Myocyte (in vitro differentiated cells): ENCODE measurements at regions not wholly inside any gene's neighbourhood (a gene's known extent, or its start where the extent isn't known, plus 50 kb on each side); places are given as distances from the start of the nearest gene placed in this dataset.
"Not testable (repeated sequence)": the region's sequence is repeated elsewhere in the genome, so short reads cannot be mapped to it uniquely, and the experiment has no call there.

Experiments
- DNase-seq: peaks from one replicate; pipeline ENCODE4 v3.0.0-alpha.2; 2012; ENCODE audit warnings: low read depth

DNA sequence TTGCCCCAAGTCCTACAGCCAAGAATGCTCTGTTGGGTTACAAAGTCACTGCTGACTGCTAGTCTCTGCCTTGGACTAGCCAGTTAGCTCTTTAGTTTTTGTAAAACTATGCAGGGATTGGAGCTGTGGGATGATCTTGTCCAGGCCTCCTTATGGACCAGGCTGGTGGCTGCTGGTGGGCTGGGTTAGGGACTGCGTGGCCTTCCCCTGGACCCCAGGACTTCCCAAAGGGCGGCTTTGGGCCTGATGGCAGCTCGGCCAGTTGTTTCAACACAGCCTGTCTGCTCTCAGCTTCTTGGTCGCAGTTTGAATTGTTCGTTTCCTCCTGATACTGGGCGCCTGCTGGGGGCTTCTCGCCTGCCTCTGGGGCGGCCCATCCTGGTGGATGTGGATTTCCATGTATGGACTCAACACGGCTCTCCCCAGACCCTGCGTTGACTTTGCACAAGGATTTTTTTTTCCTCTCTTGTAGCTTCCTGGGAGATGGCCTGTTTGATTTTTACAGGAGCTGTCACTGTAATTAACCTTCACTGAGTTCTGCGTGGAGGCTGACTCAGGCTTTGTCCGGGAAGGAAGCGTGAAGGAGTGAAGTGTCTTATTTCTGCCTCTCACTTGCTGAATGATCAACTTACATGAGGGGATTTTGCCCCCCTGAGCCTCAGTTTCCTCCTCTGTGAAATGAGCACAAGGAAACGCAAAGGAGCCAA is 91.9 kb upstream of the NEURL1B start:
- no peak for DNase-seq

DNA sequence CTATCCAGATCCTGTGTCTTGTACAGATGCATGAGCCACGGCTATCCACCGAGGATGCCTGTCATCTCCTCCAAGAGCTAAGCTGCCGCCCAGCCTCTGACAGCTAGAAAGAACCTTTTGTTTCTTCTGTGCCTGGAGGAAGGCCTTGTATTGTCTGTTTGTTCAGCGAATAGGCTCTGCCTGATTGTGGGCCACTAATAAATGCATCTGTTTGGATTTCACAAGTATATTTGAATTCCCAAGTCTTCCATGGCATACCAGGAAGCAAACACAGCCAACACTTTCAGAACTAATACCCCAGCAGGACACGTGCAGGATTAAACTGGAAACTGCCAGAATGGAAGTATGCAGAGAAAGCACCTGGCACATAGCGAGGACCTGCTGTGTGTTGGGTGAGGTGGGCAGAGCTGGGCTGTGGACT is 92.7 kb upstream of the NEURL1B start:
- no peak for DNase-seq

DNA sequence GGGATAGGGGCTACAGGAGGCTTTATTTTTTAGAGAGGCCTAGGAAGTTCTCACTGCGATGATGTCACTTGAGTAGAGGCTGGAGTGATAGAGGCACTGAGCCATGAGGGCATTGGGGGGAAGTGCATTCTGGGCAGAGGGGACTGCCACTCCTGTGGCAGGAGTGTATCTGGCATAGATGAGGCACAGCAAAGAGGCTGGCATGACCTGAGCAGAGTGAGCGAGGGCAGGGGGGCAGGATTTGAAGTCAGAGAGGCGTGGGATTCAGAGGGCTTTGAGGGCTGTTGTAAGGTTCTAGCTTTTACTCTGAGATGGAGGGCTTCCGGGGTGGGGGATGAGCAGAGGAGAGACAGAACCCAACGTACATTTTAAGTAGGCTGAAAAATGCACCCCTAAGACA is 91.9 kb upstream of the SH3PXD2B start:
- DNase-seq: no peak

DNA sequence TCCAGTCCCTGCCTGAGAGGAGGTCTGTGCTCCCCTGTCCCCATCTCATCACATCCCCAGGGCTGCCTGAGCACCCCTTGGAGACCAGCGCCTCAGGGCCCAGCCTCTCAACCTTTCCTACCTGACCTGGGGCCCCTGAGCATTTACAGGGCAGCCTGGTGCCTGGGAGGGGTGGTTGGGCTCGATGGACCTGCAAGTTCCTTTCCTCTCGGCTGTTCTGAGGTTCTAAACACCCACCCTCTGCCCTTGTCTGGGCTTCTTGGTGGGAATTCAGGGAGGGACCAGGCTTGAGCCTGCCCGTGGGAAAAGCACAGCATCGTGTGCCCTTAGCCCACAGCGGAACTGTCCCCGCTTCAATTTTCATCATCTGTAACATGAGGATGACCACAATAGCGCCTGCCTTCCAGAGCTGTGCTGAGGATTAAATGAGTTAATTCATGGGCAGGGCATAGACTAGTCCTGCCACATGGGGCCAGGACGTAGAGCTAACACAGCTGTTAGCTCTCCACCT is 91.0 kb upstream of the SH3PXD2B start:
- peak; percentile 11 for DNase-seq

DNA sequence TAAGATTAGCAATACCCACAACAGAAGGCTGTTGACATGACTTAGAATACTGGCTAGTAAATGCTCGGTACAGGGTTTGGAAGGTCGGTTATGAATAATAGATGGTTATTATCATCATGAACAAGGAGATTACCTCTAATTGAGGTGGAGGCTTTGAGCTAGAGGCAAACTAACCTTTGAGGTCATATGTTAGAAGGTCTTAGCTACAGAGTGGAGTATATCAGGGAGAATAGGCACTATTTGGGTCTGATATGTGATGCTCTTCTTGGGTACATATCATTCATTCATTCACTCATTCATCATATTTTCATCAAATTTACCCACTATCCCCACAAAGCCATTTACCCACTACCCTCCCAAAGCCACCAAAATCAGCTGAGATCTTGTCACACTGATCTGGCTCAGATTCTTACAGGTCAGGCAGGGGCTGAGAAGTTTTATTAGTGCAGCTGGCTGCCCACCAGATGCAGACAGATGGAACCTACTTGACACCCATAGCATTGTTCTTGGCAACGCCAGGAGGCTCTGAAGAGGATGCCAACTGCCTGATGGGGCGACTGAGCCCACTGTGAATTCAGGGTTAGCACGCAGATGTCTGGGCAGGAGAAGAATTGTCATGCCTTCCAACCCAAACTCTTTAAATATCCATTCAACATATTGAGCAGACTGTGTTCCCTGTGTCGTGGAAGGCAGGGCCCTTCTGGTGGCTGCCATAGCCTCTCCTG is 90.2 kb upstream of the SH3PXD2B start:
- DNase-seq: peak; percentile 8

DNA sequence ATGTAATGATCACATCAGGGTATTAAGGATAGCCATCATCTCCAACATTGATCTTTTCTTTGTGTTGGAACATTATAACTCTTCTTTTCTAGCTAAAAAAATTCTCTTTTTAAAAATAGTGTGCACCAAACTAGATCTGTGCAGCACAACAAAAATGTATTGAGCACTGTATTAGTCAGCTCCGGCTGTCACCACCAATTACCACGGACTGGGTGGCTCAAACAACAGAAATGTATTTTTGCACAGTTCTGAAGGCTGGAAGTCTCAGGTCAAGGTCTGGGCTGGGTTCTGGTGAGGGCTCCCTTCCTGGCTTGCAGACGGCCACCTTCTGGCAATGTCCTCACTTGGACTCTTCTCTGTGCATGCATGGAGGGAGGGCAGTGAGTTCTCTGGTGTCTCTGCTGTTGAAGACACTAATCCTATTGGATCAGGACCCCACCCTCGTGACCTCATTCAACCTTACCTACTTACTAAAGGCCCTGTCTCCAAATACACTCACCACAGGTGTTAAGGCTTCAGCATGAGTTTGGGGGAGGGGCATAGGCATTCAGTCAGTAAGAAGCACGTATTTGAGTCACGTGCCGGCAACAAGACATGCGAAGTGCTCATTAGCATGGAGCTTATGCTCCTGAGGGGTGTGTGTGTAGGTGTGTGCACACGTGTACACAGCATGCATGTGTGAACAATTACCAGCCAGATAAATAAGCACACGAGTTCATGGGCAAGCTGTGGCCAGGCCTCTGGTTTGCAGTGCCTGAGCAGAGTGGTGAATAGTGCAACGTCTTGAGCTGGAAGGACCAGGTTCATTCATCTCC is 89.4 kb upstream of the SH3PXD2B start:
- no peak for DNase-seq

DNA sequence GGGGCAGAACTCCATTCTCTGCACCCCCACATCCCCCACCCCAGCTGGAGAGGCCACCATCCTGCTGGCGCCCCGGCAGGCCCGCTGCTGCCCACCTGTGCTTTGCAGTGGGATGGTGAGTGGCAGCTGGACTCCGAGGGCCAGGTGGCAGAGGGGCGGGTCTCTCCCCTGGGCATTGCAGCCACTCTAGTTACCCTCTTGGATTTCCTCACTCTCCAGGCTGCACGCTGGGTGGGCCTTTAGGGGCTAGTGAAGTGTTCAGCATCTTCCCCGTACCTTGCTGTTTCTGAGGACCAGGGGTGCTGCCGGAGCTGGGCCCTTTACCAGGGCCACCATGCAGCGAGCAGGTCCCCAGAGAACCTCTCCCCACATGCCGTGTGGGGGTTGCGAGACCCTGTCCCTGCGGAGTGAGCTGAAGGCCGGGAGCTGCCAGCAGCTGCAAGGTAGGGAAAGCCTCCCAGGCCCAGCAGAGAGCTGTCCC is 88.4 kb upstream of the SH3PXD2B start:
- DNase-seq: peak; percentile 11

DNA sequence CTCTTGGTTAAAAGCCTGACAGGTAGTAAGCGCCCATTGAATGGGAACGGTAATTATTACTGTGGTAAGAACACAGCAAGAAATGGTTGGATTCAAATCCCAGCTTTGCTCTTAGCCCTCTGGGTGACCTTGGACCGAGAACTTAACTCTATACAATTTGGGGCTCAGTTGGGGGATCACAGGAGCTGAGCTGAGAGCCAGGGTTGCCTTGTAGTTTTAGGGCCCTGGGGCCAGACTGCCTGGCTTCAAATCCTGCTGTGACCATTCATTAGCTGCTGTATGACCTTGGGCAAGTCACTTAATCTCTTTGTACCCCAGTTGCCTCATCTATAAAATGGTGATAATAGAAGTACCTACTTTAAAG is 87.4 kb upstream of the SH3PXD2B start:
- no peak for DNase-seq

DNA sequence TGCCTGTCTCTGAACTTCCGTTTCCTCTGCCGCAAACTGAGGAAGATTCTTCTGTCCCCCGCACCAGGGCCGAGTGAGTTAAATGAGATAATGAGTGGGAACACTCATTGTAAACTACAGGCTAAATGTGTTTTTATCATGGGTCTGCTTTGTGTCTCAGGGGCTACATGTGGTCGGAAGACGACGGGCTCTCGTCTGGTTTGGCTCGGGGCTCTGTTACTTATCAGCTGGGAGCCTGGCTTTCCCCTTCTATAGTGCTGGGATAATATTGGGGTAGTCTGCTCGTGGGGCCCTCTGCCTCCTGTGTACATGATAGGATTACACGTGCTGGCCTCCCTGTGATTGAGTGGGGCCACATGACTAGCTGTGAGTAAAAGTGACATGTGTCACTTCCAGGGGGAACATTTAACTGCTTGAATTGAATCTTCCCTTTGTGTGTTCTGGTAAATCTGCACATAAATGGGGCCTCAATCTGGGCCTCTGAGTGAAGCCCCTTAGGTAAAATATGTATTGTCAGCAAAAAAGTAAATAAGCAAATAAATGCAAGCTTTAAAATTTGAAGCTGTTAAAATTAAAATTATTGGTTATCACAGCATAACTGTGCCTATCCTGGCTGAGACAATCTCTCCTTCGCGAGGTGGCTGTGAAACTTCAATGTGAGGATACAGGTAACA is 86.9 kb upstream of the SH3PXD2B start:
- no peak for DNase-seq

DNA sequence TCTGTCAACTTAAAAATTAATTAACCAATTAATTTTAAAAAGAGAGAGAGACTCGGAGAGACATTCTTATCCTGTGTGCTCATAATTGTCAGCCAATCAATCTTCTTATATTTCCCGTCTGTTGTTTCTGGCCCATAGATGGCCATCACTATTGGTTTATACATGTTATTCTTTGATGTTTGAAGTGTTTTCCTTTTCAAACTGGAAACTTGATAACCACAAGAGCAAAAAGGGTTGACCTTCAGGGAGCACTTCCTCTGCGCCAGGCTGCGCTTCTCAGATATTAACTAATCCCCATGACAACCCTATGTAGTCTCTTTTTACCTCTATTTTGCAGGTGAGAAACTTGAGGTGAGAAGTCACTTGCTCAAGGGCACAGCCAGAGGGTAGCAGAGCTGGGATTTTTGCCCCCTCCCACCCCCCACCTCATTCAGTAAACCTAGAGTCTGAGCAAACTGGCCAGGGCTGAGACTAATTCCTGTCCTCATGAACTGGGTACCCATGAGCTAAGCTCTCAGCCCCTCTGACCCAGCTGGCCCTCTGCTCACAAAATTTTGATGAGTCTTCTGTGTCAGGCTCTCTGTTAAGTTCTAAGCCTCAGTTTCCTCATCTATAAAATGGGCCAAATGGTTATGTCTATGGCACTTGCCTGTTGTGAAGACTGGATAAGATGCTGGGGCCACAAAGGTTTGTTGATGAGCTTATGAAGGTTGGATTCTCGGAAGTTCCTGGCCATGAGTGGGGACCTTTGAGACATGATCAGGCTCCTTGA is 86.0 kb upstream of the SH3PXD2B start:
- no peak for DNase-seq

DNA sequence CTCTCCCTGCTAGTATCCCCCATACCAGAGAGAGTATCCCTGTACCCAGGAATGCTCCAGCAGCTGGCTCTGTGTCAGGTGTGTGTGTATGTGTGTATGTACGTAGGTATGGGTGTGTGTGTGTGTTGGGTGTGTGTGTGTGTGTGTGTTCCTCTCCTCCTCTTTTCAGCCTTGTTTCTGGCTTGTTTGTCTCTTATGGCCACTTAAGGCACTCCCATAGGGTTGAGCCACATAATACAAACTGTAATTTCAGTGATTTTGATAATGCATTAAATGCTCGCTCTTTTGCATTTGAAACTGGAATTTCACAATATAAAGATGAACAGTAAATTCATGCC is 80.8 kb upstream of the SH3PXD2B start:
- DNase-seq: no peak

DNA sequence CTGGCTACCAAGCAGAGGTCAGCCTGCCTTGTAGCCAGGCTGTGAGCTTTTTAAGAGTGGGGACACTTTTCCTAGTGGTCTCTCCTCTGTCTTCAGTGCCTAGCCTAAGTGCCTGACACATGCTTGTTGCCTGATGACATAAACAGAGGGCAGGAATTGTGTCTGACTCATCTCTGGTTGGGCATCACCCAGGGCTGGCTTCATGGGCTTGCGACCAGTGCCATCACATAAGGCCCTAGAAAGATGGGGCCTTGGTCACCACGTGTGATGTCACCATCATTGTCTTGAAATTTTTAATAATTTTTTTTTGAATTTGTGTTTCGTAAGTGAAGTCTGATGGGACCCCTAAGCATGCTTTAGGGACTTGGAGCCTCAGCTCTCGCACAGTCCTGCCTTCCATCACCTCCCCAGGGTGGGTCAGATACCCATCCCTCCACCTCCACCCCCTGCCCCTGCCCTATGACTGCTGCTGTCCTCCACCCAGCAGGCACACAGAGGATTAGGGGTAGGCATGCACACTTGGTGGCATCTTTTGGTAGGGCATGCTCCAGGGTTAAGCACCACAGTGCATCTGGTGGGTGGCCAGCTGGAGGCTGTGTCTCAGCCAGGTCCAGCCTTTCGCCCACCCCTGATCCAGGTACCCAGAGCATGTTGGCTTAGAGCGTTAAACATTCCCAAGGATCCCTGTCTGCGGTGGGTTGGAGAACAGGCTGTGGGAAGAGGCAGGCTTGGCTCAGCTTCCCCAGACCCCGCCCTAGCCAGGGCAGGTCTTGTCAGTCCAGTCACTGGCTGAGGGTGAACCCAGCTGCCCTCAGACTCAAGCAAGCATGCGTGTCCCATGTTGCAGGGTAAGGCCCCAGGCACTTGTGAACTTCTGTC is 80.1 kb upstream of the SH3PXD2B start:
- peak; percentile 68 for DNase-seq

DNA sequence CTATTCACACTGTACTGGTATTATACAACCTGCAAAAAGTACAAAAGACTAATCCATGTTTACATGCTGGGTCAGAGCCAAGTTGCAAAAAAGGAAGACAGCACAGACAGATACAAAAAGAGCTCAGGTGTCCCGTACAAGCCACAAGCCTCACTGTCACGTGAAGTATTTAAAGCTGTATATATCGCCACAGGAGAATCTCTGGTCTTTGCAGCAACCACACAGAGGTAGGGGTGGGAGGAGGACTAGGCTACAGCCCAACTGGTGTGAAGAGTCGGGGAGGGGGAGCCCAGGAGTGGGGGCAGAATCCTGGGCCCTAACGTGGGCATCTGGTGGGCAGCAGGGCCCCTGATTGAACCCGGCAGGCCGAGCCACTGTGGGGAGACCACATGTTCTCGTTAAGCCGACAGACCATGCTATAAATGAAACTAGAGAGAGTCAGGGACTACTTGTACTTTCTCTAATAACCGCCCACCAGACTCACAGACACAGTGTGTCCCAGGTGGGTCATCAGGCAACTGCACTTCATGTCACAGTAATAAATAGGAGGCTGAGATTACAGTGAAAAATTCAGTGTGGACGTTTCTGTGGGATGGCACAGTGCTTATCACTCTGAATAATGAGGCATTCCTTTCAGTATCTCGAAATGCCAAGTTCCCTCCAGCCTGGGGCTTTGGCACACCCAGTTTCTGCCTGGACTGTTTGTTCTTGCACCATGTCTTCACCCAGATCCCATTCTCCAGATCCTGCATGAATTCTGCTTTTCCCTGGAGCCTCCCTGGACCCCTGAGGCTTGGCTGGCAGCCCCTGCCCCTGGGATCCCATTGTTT is 79.3 kb upstream of the SH3PXD2B start:
- peak; percentile 61 for DNase-seq

DNA sequence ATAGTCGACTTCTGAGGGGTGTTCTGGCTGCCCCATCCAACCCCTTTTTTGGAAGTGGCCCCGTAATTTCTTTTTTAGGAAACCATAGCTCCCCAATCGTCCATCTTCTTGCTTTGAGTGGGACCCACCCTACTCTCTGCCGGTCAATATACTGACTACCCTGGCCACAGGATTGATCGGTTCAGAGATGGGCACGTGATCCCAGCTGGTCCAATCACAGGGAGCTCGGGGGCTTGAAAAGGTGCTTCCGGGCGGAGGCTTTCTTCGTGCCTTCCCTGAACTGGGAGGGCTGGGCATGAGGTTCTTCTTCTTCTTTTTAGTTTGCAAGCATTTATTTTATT is 78.7 kb upstream of the SH3PXD2B start:
- DNase-seq: no peak

DNA sequence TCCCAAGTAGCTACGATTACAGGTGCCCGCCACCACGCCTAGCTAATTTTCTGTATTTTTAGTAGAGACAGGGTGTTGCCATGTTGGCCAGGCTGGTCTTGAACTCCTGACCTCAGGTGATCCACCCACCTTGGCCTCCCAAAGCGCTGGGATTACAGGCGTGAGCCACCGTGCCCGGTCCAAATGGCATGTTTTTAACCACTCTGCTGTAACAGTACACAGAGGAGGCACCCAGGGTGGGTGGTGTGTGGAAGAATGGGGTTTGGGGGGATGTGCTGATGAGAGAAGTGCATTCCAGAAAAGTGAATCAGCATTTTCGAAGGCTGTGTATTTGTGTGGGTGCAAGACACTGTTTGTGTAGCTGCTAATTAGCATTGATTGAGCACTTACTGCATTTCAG is 78.1 kb upstream of the SH3PXD2B start:
- not testable (repeated sequence) for DNase-seq

DNA sequence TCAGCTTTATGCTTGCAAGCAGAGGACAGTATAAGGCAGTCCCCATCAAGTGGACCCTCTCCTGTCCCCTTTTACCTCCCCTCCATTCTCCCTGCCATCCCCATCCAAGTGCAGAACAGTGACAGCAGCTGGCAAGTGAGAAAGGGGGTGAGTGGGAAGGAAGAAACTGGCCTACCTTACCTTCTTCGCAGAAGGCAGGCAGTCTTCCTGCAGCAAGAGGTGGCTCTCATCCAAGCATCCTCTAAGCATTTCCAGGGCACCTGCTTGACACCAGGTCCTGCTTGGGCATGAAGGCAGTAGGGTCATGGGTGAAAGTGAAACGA is 77.3 kb upstream of the SH3PXD2B start:
- DNase-seq: no peak

DNA sequence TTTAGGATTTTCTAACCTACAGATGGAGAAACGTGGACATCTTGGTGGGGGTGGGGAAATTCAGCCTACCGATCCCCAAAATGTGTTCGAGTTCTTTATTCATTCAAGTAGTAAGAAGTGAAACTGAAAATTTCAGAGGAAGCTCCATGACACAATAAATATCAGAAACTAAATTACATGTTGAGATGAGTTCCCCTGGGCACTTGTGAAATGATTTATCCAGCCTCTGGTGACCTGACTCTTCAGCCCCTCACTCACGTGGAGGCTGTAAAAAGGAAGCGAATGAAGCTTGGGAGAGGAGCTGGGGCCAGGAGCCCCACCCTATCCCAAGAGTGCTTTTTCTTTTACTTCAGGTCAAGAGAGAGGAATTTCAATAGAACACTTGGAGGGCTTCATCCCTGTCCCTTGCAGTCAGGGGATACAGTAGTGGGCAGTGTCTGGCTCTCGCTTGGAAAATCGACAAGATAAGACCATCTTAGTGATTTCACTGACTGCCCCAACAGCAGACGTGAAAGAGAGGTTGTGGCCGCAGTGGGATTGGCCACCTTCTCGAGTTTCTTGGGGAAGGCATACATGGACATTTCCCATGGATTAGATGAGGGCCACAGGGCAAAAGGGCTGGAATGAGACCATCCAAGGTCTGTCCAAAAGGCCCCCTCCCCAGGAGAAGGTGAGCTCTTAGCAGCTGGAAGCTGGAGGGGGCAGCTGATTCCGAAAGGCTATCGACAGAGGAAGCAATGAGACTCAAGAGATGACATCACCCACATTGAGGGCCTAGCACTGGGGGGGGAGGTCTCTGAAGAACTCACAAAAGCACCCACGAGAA is 76.8 kb upstream of the SH3PXD2B start:
- no peak for DNase-seq

DNA sequence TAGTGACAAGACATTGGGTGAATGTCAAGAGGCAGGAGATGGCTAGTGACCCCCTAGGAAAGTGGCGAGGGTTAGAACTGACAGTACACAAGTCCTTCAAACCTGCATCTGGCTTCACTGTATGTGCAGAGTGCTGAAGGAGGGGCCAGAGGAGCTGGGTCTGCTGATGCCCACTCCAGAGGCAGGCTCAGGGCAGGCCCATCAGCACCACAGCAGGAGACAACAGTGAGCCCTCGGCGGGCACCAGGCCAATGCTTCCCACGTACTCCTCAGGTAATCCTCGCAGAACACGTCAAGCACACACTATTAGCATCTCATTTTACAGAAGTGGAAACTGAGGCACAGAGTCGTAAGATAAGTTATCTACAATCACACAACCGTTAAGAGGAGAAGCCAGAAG is 76.1 kb upstream of the SH3PXD2B start:
- no peak for DNase-seq
